ENCODE measurements at regions not wholly inside any gene's neighbourhood (a gene's known extent, or its start where the extent isn't known, plus 50 kb on each side); places are given as distances from the start of the nearest gene placed in this dataset.

GRCh38 chr21:39099859-39100258 lies 83.4 kb downstream of the PSMG1 start:
- ATAC-seq, result no peak
- TF ChIP-seq CREB5 (CRISPR knock-in tag; IDR thresholded peaks at IDR 0.05; ENCODE audit: low read depth), result no peak
- TF ChIP-seq ZC3H10 (CRISPR knock-in tag; IDR thresholded peaks at IDR 0.05), result no peak
- TF ChIP-seq PPARA (CRISPR knock-in tag; IDR thresholded peaks at IDR 0.05; ENCODE audit: borderline replicate concordance), result no peak
- TF ChIP-seq ESRRG (CRISPR knock-in tag; IDR thresholded peaks at IDR 0.05), result no peak
- no peak for TF ChIP-seq RARB (CRISPR knock-in tag; IDR thresholded peaks at IDR 0.05)
- TF ChIP-seq CSDC2 (CRISPR knock-in tag; IDR thresholded peaks at IDR 0.05), result no peak
- TF ChIP-seq OSR1 (CRISPR knock-in tag; IDR thresholded peaks at IDR 0.05), result no peak
- TF ChIP-seq TCF4 (CRISPR knock-in tag; IDR thresholded peaks at IDR 0.05; ENCODE audit: borderline replicate concordance), result no peak
- no peak for TF ChIP-seq ISL1 (CRISPR knock-in tag; IDR thresholded peaks at IDR 0.05)
- TF ChIP-seq SNAI2 (CRISPR knock-in tag; IDR thresholded peaks at IDR 0.05), result no peak
- no peak for TF ChIP-seq ZNF8 (CRISPR knock-in tag; IDR thresholded peaks at IDR 0.05)
- TF ChIP-seq POU6F1 (CRISPR knock-in tag; IDR thresholded peaks at IDR 0.05; ENCODE audit: borderline replicate concordance, low read depth), result no peak
- no peak for TF ChIP-seq TOX (CRISPR knock-in tag; IDR thresholded peaks at IDR 0.05; ENCODE audit: borderline replicate concordance)
- TF ChIP-seq TSHZ2 (CRISPR knock-in tag; IDR thresholded peaks at IDR 0.05), result no peak
- no peak for TF ChIP-seq GLIS3 (CRISPR knock-in tag; IDR thresholded peaks at IDR 0.05)
- no peak for TF ChIP-seq ZNF565 (CRISPR knock-in tag; conservative IDR thresholded peaks at IDR 0.05; ENCODE audit: low read depth)
- no peak for TF ChIP-seq ZFP30 (CRISPR knock-in tag; IDR thresholded peaks at IDR 0.05)
- TF ChIP-seq BACH2 (CRISPR knock-in tag; IDR thresholded peaks at IDR 0.05; ENCODE audit: borderline replicate concordance), result no peak
- no peak for TF ChIP-seq ZFP3 (CRISPR knock-in tag; IDR thresholded peaks at IDR 0.05)
- TF ChIP-seq CSRNP3 (CRISPR knock-in tag; IDR thresholded peaks at IDR 0.05), result no peak

GRCh38 chr21:39098696-39099200 lies 84.5 kb downstream of the PSMG1 start:
- TF ChIP-seq OSR1 (CRISPR knock-in tag; IDR thresholded peaks at IDR 0.05) (no peak), ZNF8 (CRISPR knock-in tag; IDR thresholded peaks at IDR 0.05) (no peak)
- no peak for ATAC-seq

GRCh38 chr21:39097981-39098380 lies 85.3 kb downstream of the PSMG1 start:
- no peak for ATAC-seq
- TF ChIP-seq TCF4 (CRISPR knock-in tag; IDR thresholded peaks at IDR 0.05; ENCODE audit: borderline replicate concordance) (no peak), OSR1 (CRISPR knock-in tag; IDR thresholded peaks at IDR 0.05) (no peak), ESRRG (CRISPR knock-in tag; IDR thresholded peaks at IDR 0.05) (no peak), ZNF8 (CRISPR knock-in tag; IDR thresholded peaks at IDR 0.05) (no peak), ZNF70 (CRISPR knock-in tag; IDR thresholded peaks at IDR 0.05) (no peak), PPARA (CRISPR knock-in tag; IDR thresholded peaks at IDR 0.05; ENCODE audit: borderline replicate concordance) (no peak), TOX (CRISPR knock-in tag; IDR thresholded peaks at IDR 0.05; ENCODE audit: borderline replicate concordance) (no peak), RARB (CRISPR knock-in tag; IDR thresholded peaks at IDR 0.05) (no peak), ZC3H10 (CRISPR knock-in tag; IDR thresholded peaks at IDR 0.05) (no peak), PATZ1 (CRISPR knock-in tag; IDR thresholded peaks at IDR 0.05; ENCODE audit: borderline replicate concordance) (no peak), ZNF565 (CRISPR knock-in tag; conservative IDR thresholded peaks at IDR 0.05; ENCODE audit: low read depth) (no peak), CSRNP3 (CRISPR knock-in tag; IDR thresholded peaks at IDR 0.05) (no peak), ZFP30 (CRISPR knock-in tag; IDR thresholded peaks at IDR 0.05) (no peak)
